ENCODE measurements at regions not wholly inside any gene's neighbourhood (a gene's known extent, or its start where the extent isn't known, plus 50 kb on each side); places are given as distances from the start of the nearest gene placed in this dataset.

- TF ChIP-seq CTCF (IDR thresholded peaks at IDR 0.05; ENCODE audit: low read length) (no peak), EZH2 (IDR thresholded peaks at IDR 0.05; ENCODE audit: borderline replicate concordance, low read length) (no peak)
Observed at GRCh38 chr3:67087788-67088187, 89.7 kb downstream of the KBTBD8 start.
